ENCODE measurements at regions not wholly inside any gene's neighbourhood (a gene's known extent, or its start where the extent isn't known, plus 50 kb on each side); places are given as distances from the start of the nearest gene placed in this dataset.
"Not testable (repeated sequence)": the region's sequence is repeated elsewhere in the genome, so short reads cannot be mapped to it uniquely, and the experiment has no call there.

DNA sequence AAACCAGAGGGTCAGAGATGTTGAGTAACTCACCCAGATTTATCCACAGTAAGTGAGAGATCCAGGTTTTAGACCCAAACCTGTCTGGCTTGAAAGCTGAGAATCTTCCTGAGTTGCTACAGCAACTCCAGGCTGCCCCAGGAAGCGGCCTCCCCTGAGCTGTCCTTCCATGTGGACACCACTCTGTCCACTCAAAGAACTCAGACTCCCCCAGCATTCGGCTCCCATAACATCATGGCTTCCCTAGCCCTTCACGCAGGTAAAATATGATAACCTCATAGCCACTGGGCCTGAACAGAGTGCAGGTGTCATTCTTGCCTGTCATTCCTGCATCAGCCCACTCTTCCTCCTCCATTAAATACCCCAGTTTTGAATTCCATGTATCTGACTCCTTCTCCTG lies 657.8 kb downstream of the TBC1D22A start:
- no peak for DNase-seq

DNA sequence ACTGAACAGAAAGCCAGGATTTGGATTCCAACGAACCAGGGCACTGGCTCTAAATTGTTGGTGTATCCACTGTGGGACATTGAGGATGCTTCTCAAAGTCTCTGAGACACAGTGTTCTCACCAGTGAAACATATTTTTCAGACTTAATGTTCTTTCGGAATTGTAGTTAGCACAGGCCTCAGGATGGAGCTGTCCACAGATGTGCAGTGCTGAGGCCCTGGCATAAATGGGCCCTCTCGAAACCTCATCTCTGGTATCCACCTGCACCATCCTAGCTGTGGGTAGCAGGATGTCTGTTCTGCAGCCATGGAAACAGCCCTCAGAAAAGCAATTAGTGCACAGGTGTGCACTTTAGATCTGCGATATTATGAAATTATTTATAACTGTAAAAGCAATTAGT lies 656.8 kb downstream of the TBC1D22A start:
- no peak for DNase-seq

DNA sequence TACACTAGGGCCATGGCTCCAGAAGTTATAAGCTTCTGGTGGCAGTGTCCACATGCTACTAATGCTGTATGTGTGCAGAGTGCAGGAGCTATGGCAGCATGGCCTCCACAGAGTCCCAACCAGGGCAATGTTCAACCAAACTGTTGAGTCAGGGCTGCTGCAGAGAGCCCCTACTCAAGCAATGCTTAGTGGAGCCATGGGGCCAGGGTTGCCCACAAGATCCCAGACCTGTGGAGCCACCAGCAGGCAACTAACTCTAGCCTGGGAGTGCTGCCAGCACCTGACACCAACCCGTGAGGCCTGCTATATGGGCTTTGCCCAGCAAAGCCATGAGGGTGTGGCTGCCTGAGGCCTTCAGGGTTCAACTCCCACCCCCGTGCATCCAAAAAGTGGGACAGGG lies 655.2 kb downstream of the TBC1D22A start:
- no peak for DNase-seq

DNA sequence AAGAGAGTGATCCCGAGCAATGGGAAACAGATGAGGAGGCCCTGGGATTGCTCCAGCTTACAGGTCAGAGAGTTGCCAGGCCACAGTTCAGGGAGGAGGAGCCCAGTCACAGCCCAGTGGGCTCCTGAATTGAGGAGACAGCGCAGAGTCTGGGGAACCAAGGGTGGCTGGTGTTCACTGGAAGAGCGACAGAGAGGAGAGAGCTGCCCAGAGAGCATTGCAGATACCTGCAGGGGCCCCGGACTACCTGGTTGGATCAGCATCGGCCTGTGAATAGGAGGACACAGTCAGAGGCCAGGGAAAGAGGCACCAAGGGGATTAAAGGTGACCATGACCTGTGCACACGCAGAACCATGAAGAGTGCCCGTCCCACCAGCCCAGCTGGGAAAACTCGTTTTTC lies 648.6 kb downstream of the TBC1D22A start:
- no peak for DNase-seq

DNA sequence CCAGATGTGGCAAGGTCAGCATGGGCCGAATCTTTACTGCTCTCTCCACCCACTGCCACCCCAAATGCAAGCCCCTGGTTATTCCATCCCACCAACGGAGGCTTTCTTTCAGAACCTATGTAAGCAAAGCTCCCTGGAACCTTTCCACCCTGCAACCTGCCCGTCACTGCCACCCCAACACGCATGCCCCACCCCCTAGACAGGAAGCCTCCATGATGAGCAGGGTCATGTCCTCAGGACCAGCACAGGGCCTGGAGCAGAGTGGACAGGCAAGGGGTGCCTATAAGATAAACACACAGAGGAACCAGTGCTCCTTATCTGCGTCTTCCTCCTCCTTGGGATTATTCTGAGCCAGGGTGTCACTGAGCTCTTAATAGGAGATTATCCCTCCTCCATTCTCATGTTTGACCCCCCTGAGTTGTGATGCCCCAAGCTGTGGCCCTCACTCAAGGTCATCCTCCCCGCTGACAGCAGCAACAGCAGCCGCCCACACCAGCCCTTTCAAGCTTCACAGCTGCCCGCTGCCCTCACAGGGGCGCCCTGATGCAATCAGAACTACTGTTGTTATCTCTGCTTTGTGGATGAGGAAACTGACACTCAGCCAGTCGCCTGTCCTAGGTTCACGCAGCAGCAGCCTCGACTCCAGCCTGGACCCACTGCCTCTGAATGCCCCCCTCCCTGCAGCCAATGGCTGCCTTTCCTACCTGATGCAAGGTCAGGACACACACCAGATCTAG lies 647.3 kb downstream of the TBC1D22A start:
- no peak for DNase-seq

DNA sequence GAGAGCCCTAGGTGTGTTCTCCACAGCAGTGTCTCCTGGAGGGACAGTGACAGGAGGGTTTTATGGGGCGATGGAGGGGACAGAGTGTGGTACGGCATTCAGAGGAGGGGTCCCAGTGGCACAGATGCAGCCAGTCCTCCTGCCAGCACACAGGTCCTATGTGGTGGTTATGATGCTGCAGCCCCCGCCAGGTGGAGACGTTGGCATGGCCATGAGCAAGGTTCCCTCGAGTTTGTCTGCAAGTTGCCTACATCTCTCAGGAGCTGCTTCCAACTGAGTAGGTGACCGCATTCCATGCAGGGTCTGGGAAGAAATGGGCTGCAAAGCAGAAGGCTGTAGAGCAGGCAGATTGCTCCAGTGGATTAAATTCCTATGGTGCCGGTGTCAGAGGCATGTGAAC lies 646.0 kb downstream of the TBC1D22A start:
- no peak for DNase-seq

DNA sequence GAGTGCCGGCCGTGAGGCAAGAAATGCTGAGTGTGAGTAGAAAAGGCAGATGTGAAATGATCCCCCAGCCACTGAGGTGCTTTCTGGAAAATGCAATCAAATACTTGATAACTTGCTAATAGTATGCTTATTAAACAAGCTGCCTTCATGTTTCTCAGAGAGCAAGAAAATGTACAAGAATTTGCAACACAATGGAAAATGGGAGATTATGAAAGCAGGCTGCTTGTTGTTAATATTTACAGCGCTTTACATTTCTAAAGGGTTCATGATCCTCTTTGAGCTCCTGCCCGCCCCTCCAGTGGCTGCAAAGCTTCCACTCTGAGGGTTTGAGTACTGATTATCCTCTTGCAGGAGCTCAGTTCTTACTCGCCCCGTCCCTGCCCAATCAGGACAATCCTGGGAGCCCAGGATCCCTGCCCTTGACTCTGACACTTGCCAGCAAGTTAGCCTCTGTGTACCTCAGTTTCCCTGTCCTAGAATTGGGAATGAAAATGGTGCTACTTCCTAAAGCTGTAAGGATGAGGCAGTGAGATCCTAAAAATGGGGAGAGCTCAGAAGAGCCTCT lies 645.1 kb downstream of the TBC1D22A start:
- no peak for DNase-seq

DNA sequence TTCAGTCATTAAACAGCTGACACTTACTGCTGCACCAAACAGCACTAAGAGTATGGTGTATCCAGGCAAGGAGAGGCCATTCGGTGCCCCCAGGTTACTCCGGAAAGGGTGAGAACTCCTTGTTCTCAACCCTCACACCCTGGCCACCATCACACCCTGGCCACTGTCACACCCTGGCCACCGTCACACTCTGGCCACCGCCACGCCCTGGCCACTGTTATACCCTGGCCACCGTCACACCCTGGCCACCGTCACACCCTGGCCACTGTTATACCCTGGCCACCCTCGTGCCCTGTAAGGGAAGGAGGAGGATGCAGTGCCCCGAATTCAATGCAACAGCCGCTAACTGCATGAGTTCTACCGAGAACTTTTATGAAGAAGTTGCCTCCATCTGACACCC lies 644.4 kb downstream of the TBC1D22A start:
- no peak for DNase-seq

DNA sequence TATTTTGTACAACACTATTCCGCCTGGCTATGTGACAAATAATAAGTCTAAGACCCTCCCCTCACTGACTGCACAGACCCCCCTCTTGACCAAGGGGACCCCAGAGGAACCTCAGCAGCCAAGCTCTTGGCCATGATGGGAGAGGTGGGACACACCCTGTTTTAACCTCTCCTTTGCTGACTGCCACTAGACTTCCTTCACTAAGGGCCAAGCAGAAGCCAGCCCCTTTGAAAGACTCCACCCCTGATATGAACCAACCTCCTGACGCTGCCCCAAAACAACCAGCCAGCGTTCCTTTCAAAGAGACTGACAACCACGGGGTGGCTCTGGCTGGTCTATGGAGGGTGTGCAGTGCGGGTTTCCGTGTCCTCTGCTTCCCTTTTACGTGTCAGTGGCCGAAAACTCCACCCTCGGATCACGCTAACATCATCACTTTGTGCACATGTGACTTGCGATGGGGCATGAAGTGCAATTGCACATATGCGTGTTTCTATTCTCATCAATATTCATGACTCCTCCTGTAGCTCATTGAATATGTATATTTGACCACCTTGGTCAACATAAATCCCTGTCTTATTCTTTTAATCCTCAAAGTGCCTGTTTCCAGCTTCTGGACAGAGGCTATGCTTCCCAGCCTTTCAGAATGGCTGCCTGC lies 643.9 kb downstream of the TBC1D22A start:
- no peak for DNase-seq

DNA sequence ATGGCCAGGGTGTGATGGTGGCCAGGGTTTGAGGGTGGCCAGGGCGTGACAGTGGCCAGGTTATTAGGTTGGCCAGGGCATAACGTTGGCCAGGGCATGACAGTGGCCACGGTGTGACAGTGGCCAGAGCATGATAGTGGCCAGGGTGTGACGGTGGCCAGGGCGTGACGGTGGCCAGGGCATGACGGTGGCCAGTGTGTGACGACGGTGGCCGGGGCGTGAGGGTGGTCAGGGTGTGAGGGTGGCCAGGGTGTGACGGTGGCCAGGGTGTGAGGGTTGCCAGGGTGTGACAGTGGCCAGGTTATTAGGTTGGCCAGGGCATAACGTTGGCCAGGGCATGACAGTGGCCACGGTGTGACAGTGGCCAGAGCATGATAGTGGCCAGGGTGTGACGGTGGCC lies 642.8 kb downstream of the TBC1D22A start:
- DNase-seq = not testable (repeated sequence)

DNA sequence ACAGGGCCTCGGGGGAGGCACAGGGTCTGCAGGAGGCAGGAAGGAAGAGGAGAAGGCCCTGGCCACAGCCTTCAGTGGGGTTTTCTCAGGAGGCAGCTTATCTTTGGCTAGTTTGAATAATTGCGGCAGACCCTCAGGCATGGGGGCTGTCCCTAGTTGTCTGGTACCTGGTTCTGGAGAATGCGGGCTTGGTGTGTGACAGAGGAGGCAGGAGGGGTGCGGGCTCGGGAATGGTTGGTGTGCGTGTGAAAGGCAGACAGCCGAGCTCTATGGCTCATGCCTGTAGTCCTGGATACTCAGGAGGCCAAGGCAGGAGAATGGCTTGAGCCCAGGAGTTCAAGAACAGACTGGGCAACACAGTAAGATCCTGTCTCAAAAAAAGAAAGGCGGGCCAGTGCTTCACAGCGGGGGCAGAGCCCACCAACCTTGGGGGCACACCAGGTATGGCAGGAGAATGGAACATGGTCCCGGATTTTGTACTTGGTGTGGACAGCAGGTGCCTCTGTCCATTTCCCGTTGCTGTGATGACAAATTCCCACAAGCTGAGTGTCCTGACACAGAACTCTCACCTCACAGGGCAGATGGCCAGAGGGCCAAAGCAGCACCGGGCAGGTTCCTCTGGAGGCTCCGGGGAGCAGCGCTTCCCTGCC lies 640.6 kb downstream of the TBC1D22A start:
- no peak for DNase-seq

DNA sequence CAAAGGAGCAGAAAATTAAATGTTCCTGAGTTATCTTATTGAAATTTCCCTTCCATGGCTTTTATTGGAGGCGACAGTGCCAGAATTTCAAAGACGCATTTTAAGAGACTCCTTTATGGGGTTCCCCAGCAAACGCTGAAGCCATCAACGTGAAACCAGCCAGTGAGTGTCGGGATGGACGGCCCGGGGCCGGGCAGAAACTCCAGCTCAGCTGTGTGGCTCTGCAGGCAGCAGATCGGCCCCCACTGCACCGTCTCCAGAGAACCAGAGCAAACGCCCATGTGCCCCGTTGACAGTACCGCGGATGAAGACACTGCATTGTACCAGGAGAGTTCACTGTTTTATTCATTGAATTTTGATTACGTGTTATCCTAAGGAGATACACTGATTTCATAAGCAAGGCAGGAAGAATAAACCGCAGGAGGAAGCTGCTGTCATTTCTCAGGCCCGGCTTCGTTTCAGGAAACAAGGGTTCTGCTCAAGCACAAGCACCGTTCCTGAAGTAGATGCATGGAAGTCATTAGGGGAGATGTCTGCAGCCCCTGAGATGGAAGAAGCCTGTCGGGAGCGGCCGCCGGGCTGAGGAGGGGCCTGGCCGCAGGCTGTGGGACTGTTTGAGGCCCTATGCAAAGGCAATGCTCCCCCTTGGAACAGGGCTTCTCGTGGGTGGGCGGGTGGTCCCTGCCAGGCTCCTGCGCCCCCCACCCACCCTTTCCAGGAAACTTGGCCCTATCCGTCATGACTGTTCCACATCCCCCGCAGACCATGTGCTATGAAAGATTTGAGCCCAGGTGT lies 639.7 kb downstream of the TBC1D22A start:
- DNase-seq = no peak

DNA sequence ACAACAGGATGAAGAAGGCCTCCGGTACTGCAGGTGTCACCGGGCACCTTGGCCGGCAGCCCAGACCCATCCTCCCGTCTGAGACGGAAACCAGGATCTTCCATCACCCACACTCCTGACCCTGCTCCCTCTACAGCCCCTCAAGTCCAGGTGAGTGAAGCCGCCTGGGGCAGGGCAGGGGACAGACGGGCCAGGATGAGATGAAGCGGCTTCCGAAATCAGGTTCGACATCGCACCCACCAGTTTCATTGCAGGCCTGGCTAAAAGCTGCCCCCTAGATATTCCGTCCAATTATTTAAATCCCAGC lies 639.1 kb downstream of the TBC1D22A start:
- DNase-seq = no peak

DNA sequence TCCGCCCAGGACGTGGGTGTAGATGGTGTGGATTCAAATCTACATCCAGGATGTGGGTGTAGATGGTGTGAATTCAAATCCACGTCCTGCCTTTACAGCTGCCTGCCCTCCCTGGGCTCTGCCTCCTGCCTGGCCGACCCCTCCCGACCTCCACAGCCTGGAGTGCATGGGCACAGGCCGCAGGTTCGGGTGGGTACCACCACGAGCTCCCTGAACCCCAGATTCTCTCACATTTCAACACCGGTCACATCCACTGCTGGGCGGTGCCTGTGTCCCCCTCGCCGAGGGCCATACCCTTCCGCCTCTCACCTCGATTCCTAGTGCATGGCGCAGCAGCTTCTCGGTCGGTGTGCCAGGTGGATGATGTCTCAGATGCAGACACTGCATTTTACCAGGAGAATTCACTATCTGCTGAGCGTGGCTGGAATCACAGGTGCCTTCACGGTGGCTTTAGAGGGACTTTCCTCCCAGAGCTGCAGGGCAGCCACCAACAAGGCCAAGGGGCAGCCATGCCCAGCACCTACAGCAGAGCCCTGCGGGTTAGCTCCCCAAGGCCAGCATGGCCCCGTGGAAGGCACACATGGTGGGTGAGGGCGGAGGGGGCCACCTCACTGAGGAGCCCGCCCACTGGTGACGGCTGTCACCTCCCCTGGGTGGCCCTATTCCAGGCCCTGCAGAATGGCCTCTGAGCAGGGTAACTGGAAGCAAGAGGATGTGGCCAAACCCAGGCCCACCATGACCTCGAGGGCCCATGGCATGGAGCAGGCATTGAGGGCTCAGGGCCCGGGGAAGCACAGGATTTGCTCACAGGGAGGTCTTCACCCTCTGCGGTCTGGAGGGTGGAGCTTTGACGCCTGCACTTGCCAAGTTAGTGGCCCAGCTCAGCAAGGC lies 638.5 kb downstream of the TBC1D22A start:
- no peak for DNase-seq

DNA sequence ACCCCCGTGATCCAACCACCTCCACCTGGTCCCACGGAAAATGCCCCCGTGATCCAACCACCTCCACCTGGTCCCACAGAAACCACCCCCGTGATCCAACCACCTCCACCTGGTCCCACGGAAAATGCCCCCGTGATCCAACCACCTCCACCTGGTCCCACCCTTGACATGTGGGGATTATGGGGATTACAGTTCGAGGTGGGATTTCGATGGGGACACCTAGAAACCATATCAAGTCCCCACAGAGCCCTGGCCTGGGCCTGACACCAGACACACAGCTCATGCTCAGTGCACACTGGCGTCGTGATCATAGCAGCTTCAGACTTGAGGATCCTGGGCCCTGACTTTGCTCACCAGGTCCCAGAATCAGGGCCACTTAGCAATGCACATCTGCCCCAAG lies 637.7 kb downstream of the TBC1D22A start:
- DNase-seq = not testable (repeated sequence)

DNA sequence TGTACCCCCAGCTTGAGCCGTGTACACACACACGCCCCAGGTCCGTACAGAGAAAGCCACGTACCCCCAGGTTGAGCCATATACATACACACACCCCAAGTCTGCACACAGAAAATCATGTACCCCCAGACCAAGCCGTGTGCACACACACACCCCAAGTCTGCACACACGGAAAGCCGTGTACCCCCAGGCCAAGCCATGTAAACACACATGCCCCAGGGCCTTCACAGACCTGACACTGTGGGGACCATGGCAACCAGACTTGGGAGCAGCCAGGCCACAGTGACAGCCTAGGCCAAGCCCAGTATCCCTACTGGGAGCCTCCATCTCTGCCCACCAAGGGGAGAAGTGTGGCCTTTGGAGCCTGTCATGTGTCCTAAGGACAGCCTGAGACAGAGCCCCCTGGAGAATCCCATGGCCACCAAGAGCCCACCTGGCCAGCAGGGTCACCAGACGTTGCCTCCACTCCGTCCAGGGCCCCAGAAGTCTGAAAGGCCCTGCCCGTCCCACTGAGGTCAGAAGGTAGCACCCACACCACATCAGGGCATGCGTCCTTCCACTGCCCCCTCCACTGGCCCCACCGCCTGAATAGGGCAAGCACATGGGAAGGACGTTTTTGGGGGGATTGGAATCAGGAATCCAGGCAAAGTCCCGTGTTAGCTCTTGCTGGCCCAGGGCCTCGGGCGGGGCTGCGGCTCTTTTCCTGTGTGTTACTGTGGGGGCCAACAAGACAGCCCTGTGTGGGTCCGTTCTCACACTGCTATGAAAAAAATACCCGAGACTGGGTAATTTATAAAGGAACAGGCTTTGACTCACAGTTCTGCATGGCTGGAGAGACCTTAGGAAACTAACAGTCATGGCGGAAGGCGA lies 636.7 kb downstream of the TBC1D22A start:
- DNase-seq = no peak

DNA sequence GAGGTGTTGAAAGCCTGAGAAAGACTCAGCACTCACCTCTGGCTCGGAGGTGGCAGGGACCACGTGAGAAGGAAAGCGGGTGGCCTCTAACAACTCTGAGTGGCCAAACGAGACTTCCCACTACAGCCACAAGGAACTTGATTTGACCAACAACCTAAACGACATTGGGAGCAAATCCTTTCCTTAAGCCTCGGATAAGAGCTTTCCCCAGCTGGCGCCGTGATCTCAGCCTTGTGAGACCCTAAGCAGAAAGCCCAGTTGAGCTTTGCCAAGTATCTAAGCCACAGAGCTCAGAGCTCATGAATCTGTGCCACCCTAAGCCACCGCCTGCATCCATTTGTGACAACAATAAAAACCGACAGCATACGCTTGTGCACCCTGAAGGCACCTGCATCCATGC lies 636.0 kb downstream of the TBC1D22A start:
- DNase-seq = no peak

DNA sequence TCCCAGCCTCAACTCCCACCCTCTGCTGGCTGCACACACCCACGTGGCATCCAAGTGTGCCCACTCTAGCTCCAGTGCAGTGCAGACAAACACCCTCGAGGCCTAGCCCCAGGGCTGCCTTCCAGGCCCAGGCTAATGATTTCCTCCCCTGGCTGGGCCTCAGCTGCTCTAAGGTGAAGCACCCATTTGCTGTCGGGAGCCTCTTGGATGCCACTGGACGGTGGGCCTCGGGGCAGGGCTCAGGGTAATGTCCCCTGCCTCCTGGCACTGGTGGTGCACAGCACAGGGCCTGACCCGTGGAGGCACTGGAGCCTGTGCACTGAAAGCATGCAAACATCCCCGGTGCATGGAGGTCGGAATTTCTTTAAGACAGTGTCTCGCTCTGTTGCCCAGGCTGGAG lies 635.2 kb downstream of the TBC1D22A start:
- no peak for DNase-seq

DNA sequence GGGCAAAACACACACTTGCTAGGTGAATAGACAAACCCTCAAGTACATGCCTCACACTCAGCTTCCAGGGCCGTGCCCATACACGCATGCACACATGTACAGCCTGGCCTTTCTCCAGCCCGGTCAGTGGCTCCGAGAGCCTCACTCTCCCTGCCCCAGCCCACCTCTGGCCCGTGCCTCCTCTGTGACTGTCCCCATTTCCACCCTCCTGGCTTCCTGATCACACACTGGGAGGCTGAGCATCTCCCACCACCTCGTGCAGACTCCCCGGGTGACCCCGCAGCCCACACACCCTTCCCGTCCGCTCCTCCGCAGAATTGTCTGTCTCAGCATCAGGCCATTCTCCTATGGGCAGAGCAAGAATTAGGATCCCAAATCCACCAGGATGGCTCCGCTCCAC lies 634.1 kb downstream of the TBC1D22A start:
- DNase-seq = no peak

DNA sequence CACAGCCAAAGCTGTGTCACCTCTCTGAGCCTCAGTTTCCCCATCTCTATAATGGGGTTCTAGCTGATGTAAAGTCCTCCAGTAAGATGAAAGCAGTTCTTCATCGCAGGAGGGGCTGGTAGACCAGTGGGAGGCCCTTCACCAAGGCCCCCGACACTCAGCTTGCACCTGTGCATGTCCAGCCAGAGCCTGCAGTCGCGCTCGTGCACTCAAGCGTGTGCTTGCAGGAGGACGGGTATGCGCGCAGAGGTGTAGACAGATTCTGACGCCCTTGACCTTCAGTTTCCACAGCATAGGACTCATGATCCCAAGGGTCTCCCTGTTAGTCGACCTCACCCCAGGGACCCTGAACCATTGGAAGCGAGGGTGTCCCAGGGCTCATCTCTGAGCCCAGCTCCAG lies 633.7 kb downstream of the TBC1D22A start:
- DNase-seq = no peak

DNA sequence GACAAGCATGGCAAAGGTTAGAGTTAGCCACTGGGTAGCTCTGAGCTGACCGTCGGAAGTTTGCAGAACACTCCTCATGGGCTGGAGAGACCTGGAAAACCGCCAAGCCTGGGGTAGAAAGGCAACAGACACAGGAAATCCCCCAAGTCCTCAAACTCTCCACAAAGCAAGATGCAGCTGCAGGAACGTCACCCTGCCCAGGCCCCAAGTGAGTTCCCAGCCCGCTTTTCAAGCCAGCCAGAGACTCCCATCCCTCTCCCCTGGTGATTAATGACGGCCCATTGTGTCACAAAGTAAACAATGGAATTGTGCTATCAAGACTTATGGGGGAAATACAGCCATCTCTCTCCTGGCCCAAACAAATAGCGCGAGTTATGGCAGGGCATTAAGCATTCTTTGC lies 633.0 kb downstream of the TBC1D22A start:
- no peak for DNase-seq
